GM12878 (cell line): ENCODE measurements at regions not wholly inside any gene's neighbourhood (a gene's known extent, or its start where the extent isn't known, plus 50 kb on each side); places are given as distances from the start of the nearest gene placed in this dataset.

Experiments used
- RB1 ChIP-seq: fragments of 450-650 bp; formaldehyde crosslinking; IDR thresholded peaks from 2 replicates; pipeline ENCODE4 v1.6.1; 2017; ENCODE audit warnings: mild to moderate bottlenecking, borderline replicate concordance
- SREBF1 ChIP-seq: IDR thresholded peaks from 2 replicates; pipeline ENCODE4 v1.6.1; 2012; ENCODE audit warnings: mild to moderate bottlenecking, low read length
- TF ChIP-seq, protein P1 (sequence below): fragments of 450-650 bp; formaldehyde crosslinking; IDR thresholded peaks from 2 replicates; pipeline ENCODE4 v1.4.0; 2020; ENCODE audit warnings: mild to moderate bottlenecking, moderate library complexity
- TF ChIP-seq, protein P2 (sequence below): IDR thresholded peaks from 2 replicates; pipeline ENCODE4 v1.6.1; 2012; ENCODE audit warnings: improper control_type of control experiment, low read depth, low read length; ENCODE audit not compliant: insufficient replicate concordance
- TF ChIP-seq, protein P3 (sequence below): fragments of 450-650 bp; IDR thresholded peaks from 2 replicates; pipeline ENCODE4 v1.6.1; 2017; ENCODE audit warnings: antibody characterized with exemption, mild to moderate bottlenecking, moderate library complexity

DNA sequence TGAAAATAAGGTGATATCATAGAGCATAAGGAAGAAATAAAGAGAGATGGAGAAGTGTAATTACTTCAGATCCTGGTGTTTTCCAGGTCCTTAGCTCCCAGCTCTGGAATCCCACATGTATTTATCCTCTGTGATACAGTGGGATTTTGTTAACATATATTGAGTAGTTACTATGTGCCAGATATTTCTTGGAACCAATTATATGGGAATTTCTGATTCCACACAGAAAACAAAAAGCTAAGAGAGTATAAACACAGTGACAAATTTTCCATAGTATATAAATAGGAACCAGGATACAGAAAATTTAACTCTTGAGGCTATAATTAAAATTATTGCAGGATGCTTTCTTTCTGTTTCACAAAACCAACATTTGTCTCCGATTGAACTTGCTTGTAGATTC lies 1067.5 kb downstream of the PCDH7 start (continued):
- TF ChIP-seq, protein P1, sequence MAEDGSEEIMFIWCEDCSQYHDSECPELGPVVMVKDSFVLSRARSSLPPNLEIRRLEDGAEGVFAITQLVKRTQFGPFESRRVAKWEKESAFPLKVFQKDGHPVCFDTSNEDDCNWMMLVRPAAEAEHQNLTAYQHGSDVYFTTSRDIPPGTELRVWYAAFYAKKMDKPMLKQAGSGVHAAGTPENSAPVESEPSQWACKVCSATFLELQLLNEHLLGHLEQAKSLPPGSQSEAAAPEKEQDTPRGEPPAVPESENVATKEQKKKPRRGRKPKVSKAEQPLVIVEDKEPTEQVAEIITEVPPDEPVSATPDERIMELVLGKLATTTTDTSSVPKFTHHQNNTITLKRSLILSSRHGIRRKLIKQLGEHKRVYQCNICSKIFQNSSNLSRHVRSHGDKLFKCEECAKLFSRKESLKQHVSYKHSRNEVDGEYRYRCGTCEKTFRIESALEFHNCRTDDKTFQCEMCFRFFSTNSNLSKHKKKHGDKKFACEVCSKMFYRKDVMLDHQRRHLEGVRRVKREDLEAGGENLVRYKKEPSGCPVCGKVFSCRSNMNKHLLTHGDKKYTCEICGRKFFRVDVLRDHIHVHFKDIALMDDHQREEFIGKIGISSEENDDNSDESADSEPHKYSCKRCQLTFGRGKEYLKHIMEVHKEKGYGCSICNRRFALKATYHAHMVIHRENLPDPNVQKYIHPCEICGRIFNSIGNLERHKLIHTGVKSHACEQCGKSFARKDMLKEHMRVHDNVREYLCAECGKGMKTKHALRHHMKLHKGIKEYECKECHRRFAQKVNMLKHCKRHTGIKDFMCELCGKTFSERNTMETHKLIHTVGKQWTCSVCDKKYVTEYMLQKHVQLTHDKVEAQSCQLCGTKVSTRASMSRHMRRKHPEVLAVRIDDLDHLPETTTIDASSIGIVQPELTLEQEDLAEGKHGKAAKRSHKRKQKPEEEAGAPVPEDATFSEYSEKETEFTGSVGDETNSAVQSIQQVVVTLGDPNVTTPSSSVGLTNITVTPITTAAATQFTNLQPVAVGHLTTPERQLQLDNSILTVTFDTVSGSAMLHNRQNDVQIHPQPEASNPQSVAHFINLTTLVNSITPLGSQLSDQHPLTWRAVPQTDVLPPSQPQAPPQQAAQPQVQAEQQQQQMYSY (CRISPR knock-in tag): no peak
- TF ChIP-seq RB1 (no peak), SREBF1 (no peak)
- TF ChIP-seq, protein P2, sequence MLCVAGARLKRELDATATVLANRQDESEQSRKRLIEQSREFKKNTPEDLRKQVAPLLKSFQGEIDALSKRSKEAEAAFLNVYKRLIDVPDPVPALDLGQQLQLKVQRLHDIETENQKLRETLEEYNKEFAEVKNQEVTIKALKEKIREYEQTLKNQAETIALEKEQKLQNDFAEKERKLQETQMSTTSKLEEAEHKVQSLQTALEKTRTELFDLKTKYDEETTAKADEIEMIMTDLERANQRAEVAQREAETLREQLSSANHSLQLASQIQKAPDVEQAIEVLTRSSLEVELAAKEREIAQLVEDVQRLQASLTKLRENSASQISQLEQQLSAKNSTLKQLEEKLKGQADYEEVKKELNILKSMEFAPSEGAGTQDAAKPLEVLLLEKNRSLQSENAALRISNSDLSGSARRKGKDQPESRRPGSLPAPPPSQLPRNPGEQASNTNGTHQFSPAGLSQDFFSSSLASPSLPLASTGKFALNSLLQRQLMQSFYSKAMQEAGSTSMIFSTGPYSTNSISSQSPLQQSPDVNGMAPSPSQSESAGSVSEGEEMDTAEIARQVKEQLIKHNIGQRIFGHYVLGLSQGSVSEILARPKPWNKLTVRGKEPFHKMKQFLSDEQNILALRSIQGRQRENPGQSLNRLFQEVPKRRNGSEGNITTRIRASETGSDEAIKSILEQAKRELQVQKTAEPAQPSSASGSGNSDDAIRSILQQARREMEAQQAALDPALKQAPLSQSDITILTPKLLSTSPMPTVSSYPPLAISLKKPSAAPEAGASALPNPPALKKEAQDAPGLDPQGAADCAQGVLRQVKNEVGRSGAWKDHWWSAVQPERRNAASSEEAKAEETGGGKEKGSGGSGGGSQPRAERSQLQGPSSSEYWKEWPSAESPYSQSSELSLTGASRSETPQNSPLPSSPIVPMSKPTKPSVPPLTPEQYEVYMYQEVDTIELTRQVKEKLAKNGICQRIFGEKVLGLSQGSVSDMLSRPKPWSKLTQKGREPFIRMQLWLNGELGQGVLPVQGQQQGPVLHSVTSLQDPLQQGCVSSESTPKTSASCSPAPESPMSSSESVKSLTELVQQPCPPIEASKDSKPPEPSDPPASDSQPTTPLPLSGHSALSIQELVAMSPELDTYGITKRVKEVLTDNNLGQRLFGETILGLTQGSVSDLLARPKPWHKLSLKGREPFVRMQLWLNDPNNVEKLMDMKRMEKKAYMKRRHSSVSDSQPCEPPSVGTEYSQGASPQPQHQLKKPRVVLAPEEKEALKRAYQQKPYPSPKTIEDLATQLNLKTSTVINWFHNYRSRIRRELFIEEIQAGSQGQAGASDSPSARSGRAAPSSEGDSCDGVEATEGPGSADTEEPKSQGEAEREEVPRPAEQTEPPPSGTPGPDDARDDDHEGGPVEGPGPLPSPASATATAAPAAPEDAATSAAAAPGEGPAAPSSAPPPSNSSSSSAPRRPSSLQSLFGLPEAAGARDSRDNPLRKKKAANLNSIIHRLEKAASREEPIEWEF: no peak
- TF ChIP-seq, protein P3, sequence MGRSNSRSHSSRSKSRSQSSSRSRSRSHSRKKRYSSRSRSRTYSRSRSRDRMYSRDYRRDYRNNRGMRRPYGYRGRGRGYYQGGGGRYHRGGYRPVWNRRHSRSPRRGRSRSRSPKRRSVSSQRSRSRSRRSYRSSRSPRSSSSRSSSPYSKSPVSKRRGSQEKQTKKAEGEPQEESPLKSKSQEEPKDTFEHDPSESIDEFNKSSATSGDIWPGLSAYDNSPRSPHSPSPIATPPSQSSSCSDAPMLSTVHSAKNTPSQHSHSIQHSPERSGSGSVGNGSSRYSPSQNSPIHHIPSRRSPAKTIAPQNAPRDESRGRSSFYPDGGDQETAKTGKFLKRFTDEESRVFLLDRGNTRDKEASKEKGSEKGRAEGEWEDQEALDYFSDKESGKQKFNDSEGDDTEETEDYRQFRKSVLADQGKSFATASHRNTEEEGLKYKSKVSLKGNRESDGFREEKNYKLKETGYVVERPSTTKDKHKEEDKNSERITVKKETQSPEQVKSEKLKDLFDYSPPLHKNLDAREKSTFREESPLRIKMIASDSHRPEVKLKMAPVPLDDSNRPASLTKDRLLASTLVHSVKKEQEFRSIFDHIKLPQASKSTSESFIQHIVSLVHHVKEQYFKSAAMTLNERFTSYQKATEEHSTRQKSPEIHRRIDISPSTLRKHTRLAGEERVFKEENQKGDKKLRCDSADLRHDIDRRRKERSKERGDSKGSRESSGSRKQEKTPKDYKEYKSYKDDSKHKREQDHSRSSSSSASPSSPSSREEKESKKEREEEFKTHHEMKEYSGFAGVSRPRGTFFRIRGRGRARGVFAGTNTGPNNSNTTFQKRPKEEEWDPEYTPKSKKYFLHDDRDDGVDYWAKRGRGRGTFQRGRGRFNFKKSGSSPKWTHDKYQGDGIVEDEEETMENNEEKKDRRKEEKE: no peak
